Fibroblast of the conjunctiva (primary cell): ENCODE measurements at regions not wholly inside any gene's neighbourhood (a gene's known extent, or its start where the extent isn't known, plus 50 kb on each side); places are given as distances from the start of the nearest gene placed in this dataset.
"Not testable (repeated sequence)": the region's sequence is repeated elsewhere in the genome, so short reads cannot be mapped to it uniquely, and the experiment has no call there.

ENCODE experiments used
- DNase-seq: peaks from one replicate; pipeline ENCODE4 v3.0.0-alpha.2; 2010; ENCODE audit warnings: low read depth

- DNase-seq, result not testable (repeated sequence)
Observed at GRCh38 chr9:66765531-66765930, 135.0 kb upstream of the ZNF658 start.

GRCh38 chr9:66771504-66771903 lies 129.0 kb upstream of the ZNF658 start:
- DNase-seq, result not testable (repeated sequence)

- DNase-seq, result not testable (repeated sequence)
Observed at GRCh38 chr9:66774618-66775017, 125.9 kb upstream of the ZNF658 start.

GRCh38 chr9:66779944-66780661 lies 120.4 kb upstream of the ZNF658 start:
- DNase-seq, result not testable (repeated sequence)

GRCh38 chr9:66781240-66781639 lies 119.3 kb upstream of the ZNF658 start:
- DNase-seq, result not testable (repeated sequence)

GRCh38 chr9:66782010-66782409 lies 118.5 kb upstream of the ZNF658 start:
- DNase-seq, result not testable (repeated sequence)

GRCh38 chr9:66785603-66786002 lies 114.9 kb upstream of the ZNF658 start:
- not testable (repeated sequence) for DNase-seq

GRCh38 chr9:66791092-66791750 lies 109.3 kb upstream of the ZNF658 start:
- DNase-seq, result not testable (repeated sequence)

- not testable (repeated sequence) for DNase-seq
Observed at GRCh38 chr9:66794769-66795168, 105.8 kb upstream of the ZNF658 start.

- DNase-seq, result not testable (repeated sequence)
Observed at GRCh38 chr9:66795723-66796503, 104.6 kb upstream of the ZNF658 start.

GRCh38 chr9:66797905-66798616 lies 102.5 kb upstream of the ZNF658 start:
- not testable (repeated sequence) for DNase-seq

- not testable (repeated sequence) for DNase-seq
Observed at GRCh38 chr9:66803619-66804018, 96.9 kb upstream of the ZNF658 start.

GRCh38 chr9:66810247-66810646 lies 90.3 kb upstream of the ZNF658 start:
- DNase-seq, result not testable (repeated sequence)

- not testable (repeated sequence) for DNase-seq
Observed at GRCh38 chr9:66812367-66812766, 88.2 kb upstream of the ZNF658 start.

GRCh38 chr9:66812967-66813366 lies 87.6 kb upstream of the ZNF658 start:
- not testable (repeated sequence) for DNase-seq

GRCh38 chr9:66814038-66814437 lies 86.5 kb upstream of the ZNF658 start:
- not testable (repeated sequence) for DNase-seq

GRCh38 chr9:66819510-66819909 lies 81.0 kb upstream of the ZNF658 start:
- not testable (repeated sequence) for DNase-seq

- DNase-seq, result not testable (repeated sequence)
Observed at GRCh38 chr9:66820014-66820660, 80.4 kb upstream of the ZNF658 start.

GRCh38 chr9:66824169-66824568 lies 76.4 kb upstream of the ZNF658 start:
- DNase-seq, result not testable (repeated sequence)

GRCh38 chr9:66829853-66830252 lies 70.7 kb upstream of the ZNF658 start:
- not testable (repeated sequence) for DNase-seq

GRCh38 chr9:66830777-66831497 lies 69.6 kb upstream of the ZNF658 start:
- DNase-seq, result not testable (repeated sequence)
